ENCODE measurements at regions not wholly inside any gene's neighbourhood (a gene's known extent, or its start where the extent isn't known, plus 50 kb on each side); places are given as distances from the start of the nearest gene placed in this dataset.
A peak's percentile ranks its signal among the peaks of the same experiment; 100 is the strongest.
"Not testable (repeated sequence)": the region's sequence is repeated elsewhere in the genome, so short reads cannot be mapped to it uniquely, and the experiment has no call there.

DNA sequence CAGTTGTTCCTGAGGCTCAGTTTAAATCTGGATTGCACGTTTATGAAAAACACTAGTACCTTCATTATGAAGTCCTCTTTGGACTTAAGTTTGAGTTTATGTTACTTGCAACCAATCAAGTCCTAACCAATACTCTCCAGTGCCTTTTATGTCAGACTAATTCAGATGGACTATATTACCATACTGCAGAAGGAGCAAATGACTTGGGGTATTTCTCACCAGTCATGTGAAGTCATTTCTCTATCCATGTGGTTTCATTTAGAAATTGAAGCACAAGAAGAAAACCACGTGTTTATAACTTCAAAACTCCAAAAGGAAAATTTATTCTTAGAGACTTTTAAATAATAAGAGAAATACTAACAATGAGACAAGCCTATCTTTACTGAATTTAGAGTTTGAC lies 201.6 kb downstream of the MBL2 start:
- TF ChIP-seq FOXP2 (optimal IDR thresholded peaks at IDR 0.05; ENCODE audit: control extremely low read depth, extremely low read length, insufficient read depth) = no peak
- TF ChIP-seq EZH2 (IDR thresholded peaks at IDR 0.05) = no peak
- TF ChIP-seq POLR2AphosphoS5 (IDR thresholded peaks at IDR 0.05; ENCODE audit: borderline replicate concordance, low read depth, low read length) = no peak
- Histone ChIP-seq H3K9me3 (ENCODE audit: low read depth, low read length) (no peaks in the 10 kb centered on the region), H3K9ac (ENCODE audit: insufficient read length) (no peak overlapping the region), H3K4me3 (no peak overlapping the region), H3K36me3 (ENCODE audit: insufficient read depth, low read length) (no peaks in the 10 kb centered on the region), H3K27ac (no peak overlapping the region)
- DNase-seq (ENCODE audit: low read depth, low spot score) = no peak

DNA sequence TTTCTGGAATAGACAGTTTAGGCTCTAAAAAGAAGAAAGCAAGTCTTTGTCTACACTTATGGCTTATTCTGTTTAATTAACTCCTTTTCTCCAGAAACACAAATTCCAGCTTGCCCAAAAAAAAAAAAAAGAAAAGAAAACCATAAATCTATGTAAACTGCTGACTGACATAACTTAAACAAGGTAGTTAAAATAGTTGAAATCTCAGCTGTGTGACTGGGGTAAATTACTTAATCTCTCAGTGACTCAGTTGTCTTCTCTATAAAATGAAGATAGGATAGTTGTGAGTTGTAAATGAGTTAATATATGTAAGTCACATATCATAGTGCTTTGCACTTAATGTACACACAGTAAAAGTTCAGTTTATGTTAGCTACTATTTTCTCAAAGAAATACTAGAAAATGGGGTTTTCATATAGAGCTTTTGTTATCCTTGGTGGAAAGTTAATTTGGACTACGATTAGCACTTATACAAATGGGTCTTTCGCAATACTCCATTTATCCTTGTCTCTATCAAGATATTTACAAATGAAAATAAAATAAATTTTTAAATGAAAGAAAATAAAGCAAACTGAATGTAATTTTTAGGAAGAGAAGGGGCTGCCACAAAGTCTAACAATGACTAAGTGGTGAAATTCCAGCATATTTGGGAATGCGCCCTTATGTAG lies 200.9 kb downstream of the MBL2 start:
- Histone ChIP-seq H3K9ac (ENCODE audit: insufficient read length) (no peak overlapping the region), H3K36me3 (ENCODE audit: insufficient read depth, low read length) (no peaks in the 10 kb centered on the region), H3K9me3 (ENCODE audit: low read depth, low read length) (no peaks in the 10 kb centered on the region), H3K4me3 (no peak overlapping the region), H3K27ac (no peak overlapping the region)
- no peak for DNase-seq (ENCODE audit: low read depth, low spot score)
- TF ChIP-seq FOXP2 (optimal IDR thresholded peaks at IDR 0.05; ENCODE audit: control extremely low read depth, extremely low read length, insufficient read depth) (no peak), EZH2 (IDR thresholded peaks at IDR 0.05) (no peak), POLR2AphosphoS5 (IDR thresholded peaks at IDR 0.05; ENCODE audit: borderline replicate concordance, low read depth, low read length) (no peak)

DNA sequence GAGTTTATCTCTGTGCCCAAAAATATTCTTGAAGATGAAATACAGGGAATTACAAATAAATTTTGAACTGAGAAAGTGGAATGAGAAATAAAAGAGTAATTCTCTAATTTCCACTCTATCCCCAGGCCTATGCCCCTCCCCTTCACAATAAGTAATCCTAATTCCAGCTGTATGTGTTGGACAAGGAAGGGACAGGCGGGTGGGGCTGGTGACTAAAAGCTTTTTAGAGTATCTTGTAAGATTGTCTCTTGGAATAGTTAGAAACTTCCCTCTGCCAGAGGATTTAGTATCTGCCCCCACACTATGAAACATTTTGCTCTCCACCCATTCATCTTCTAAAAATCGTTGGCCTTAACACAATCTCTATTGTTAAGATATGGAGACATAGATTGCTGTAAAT lies 199.2 kb downstream of the MBL2 start:
- H3K4me3 ChIP-seq = no peak overlapping the region
- TF ChIP-seq FOXP2 (optimal IDR thresholded peaks at IDR 0.05; ENCODE audit: control extremely low read depth, extremely low read length, insufficient read depth) (no peak), POLR2AphosphoS5 (IDR thresholded peaks at IDR 0.05; ENCODE audit: borderline replicate concordance, low read depth, low read length) (no peak), EZH2 (IDR thresholded peaks at IDR 0.05) (no peak)
- H3K36me3 ChIP-seq (ENCODE audit: insufficient read depth, low read length) = no peaks in the 10 kb centered on the region
- no peak for DNase-seq (ENCODE audit: low read depth, low spot score)
- no peak overlapping the region for H3K9ac ChIP-seq (ENCODE audit: insufficient read length)
- no peak overlapping the region for H3K27ac ChIP-seq
- H3K9me3 ChIP-seq (ENCODE audit: low read depth, low read length) = no peaks in the 10 kb centered on the region

DNA sequence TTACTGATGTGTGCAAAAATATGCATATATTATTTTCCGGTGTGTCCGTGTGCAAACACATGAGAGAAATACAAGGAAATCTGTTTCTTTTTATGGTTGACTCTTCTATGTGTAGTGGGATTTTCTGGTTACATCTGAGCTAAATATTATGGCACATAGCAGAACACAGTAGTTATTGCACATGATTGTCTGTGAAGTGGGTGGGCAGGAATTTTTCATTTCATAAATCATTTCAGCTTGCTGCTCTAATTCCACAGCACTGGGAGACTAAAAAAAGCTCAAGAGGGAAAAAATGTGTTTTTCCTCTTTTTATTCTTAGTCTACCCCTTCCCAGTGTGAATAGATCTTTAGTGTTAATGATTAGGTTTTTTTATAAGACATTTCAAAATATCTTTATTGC lies 197.9 kb downstream of the MBL2 start:
- no peak overlapping the region for H3K4me3 ChIP-seq
- H3K9ac ChIP-seq (ENCODE audit: insufficient read length) = no peak overlapping the region
- TF ChIP-seq POLR2AphosphoS5 (IDR thresholded peaks at IDR 0.05; ENCODE audit: borderline replicate concordance, low read depth, low read length) (no peak), EZH2 (IDR thresholded peaks at IDR 0.05) (no peak), FOXP2 (optimal IDR thresholded peaks at IDR 0.05; ENCODE audit: control extremely low read depth, extremely low read length, insufficient read depth) (no peak)
- no peak overlapping the region for H3K27ac ChIP-seq
- H3K36me3 ChIP-seq (ENCODE audit: insufficient read depth, low read length) = no peaks in the 10 kb centered on the region
- H3K9me3 ChIP-seq (ENCODE audit: low read depth, low read length) = no peaks in the 10 kb centered on the region
- no peak for DNase-seq (ENCODE audit: low read depth, low spot score)

DNA sequence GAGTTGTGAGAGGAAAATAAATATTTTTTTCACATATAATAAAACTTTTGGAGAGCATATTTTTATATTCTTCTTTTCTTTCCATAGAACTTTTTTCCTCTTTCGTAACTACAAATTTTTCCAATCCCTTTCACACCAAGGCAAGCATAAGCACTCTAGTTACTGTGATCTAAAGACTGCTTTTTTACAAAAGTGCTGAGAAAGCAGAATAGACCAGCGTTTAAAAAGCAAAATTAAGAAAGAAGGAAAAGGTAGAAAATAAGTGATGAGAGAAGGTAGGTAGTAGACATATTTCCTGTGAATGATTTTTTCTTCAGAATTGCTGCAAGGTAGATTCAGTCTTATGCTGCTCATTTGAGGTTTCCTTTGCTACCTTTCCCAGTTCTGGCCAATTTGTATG lies 195.5 kb downstream of the MBL2 start:
- Histone ChIP-seq H3K9me3 (ENCODE audit: low read depth, low read length) (no peaks in the 10 kb centered on the region), H3K36me3 (ENCODE audit: insufficient read depth, low read length) (no peaks in the 10 kb centered on the region), H3K4me3 (no peak overlapping the region), H3K27ac (no peak overlapping the region), H3K9ac (ENCODE audit: insufficient read length) (no peak overlapping the region)
- no peak for DNase-seq (ENCODE audit: low read depth, low spot score)
- TF ChIP-seq FOXP2 (optimal IDR thresholded peaks at IDR 0.05; ENCODE audit: control extremely low read depth, extremely low read length, insufficient read depth) (no peak), POLR2AphosphoS5 (IDR thresholded peaks at IDR 0.05; ENCODE audit: borderline replicate concordance, low read depth, low read length) (no peak), EZH2 (IDR thresholded peaks at IDR 0.05) (no peak)

DNA sequence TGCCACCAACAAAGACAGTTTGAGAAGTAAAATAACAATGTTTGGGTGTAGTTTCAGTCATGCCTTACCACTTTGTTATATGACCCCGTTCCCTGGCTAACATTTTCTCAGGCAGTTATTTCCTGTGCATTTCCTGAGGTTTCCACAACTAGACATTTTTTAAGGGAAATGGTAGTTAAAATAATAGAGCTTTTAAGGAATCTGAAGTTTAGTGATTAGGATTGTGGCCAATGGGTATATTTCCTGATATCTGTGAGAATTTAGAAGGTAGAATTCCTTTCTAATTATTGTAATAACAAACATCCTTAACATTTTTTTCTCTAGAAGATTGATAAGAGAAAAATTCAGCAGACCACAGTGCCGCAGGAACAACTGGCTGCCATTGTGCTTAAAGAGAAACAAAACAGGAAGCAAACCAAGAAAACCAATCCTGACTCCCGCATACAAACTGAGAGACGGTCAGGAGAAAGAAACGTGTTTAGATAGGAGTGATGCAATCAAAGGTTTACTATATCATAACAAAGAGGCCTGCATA lies 193.6 kb downstream of the MBL2 start:
- Histone ChIP-seq H3K9ac (ENCODE audit: insufficient read length) (no peak overlapping the region), H3K27ac (peak overlapping the region; percentile 68; the same call in 1 of the 2 replicates), H3K36me3 (ENCODE audit: insufficient read depth, low read length) (no peaks in the 10 kb centered on the region), H3K4me3 (peak overlapping the region; percentile 51), H3K9me3 (ENCODE audit: low read depth, low read length) (no peaks in the 10 kb centered on the region)
- DNase-seq (ENCODE audit: low read depth, low spot score) = no peak
- TF ChIP-seq FOXP2 (optimal IDR thresholded peaks at IDR 0.05; ENCODE audit: control extremely low read depth, extremely low read length, insufficient read depth) (no peak), EZH2 (IDR thresholded peaks at IDR 0.05) (no peak), POLR2AphosphoS5 (IDR thresholded peaks at IDR 0.05; ENCODE audit: borderline replicate concordance, low read depth, low read length) (no peak)

DNA sequence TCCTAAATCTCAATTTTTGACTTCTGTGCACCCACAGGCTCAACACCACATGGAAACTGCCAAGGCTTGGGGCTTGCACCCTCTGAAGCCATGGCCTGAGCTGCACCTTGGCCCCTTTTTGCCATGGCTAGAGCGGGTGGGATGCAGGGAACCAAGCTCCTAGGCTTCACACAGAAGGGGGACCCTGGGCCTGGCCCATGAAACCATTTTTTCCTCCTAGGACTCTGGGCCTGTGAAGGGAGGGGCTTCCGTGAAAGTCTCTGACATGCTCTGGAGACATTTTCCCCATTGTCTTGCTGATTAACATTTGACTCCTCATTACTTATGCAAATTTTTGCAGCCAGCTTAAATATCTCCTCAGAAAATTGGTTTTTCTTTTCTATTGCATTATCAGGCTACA lies 190.9 kb downstream of the MBL2 start:
- not testable (repeated sequence) for H3K4me3 ChIP-seq; DNase-seq (ENCODE audit: low read depth, low spot score); H3K36me3 ChIP-seq (ENCODE audit: insufficient read depth, low read length); H3K9me3 ChIP-seq (ENCODE audit: low read depth, low read length); H3K9ac ChIP-seq (ENCODE audit: insufficient read length); H3K27ac ChIP-seq

DNA sequence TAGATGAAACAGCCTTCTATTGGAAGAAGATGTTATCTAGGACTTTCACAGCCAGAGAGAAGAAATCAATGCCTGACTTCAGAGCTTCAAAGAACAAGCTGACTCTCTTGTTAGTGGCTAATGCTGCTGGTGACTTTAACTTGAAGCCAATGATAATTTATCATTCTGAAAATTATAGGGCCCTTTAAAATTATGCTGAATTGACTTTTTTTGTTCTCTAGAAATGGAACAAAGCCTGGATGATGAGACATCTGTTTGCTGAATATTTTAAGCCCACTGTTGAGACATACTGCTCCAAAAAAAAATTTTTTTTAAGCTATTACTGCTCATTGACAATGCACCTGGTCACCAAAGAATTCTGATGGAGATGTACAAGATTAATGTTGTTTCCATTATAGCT lies 189.2 kb downstream of the MBL2 start:
- no peak for DNase-seq (ENCODE audit: low read depth, low spot score)
- H3K36me3 ChIP-seq (ENCODE audit: insufficient read depth, low read length) = no peaks in the 10 kb centered on the region
- no peak for TF ChIP-seq POLR2AphosphoS5 (IDR thresholded peaks at IDR 0.05; ENCODE audit: borderline replicate concordance, low read depth, low read length)
- TF ChIP-seq FOXP2 (optimal IDR thresholded peaks at IDR 0.05; ENCODE audit: control extremely low read depth, extremely low read length, insufficient read depth) = no peak
- TF ChIP-seq EZH2 (IDR thresholded peaks at IDR 0.05) = no peak
- H3K4me3 ChIP-seq = no peak overlapping the region
- H3K27ac ChIP-seq = no peak overlapping the region
- no peak overlapping the region for H3K9ac ChIP-seq (ENCODE audit: insufficient read length)
- no peaks in the 10 kb centered on the region for H3K9me3 ChIP-seq (ENCODE audit: low read depth, low read length)

DNA sequence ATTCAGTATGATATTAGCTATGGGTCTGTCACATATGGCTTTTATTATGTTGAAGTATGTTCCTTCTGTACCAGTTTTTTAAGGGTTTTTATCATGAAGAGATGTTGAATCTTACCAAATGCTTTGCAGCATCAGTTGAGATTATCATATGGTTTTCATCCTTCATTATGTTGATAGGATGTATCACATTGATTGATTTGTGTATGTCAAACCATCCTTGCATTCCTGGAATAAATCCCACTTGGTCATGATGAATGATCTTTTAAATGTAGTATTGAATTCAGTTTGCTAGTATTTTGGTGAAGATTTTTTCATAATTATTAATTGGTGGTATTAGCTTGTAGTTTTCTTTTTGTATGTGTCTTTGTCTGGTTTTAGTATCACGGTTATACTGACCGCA lies 185.9 kb downstream of the MBL2 start:
- Histone ChIP-seq H3K4me3 (no peak overlapping the region), H3K27ac (no peak overlapping the region), H3K9me3 (ENCODE audit: low read depth, low read length) (no peaks in the 10 kb centered on the region), H3K36me3 (ENCODE audit: insufficient read depth, low read length) (no peaks in the 10 kb centered on the region), H3K9ac (ENCODE audit: insufficient read length) (no peak overlapping the region)
- DNase-seq (ENCODE audit: low read depth, low spot score) = no peak
- TF ChIP-seq POLR2AphosphoS5 (IDR thresholded peaks at IDR 0.05; ENCODE audit: borderline replicate concordance, low read depth, low read length) (no peak), FOXP2 (optimal IDR thresholded peaks at IDR 0.05; ENCODE audit: control extremely low read depth, extremely low read length, insufficient read depth) (no peak), EZH2 (IDR thresholded peaks at IDR 0.05) (no peak)
